HCT116 (cell line): ENCODE measurements at regions not wholly inside any gene's neighbourhood (a gene's known extent, or its start where the extent isn't known, plus 50 kb on each side); places are given as distances from the start of the nearest gene placed in this dataset.

Experiments
- EGR1 ChIP-seq: IDR thresholded peaks from 2 replicates; pipeline ENCODE4 v1.6.1; 2012; ENCODE audit warnings: low read depth
- TF ChIP-seq, protein P1 (sequence below), 3 experiments: fragments of 200-600 bp in 1 of 3; sonication (generic) in 1 of 3; IDR thresholded peaks in 2 of 3; conservative IDR thresholded peaks in 1 of 3; 2 replicates each; pipeline ENCODE4 v1.5.1; 2012 to 2017; ENCODE audit warnings: low read depth in 2 of 3, low read length in 2 of 3, antibody characterized with exemption in 1 of 3, borderline replicate concordance in 1 of 3, control low read depth in 1 of 3, mild to moderate bottlenecking in 1 of 3, mixed read lengths in 1 of 3, mixed run types in 1 of 3, moderate library complexity in 1 of 3; ENCODE audit not compliant: insufficient read depth in 1 of 3

- no peak for TF ChIP-seq EGR1
- TF ChIP-seq, protein P1, sequence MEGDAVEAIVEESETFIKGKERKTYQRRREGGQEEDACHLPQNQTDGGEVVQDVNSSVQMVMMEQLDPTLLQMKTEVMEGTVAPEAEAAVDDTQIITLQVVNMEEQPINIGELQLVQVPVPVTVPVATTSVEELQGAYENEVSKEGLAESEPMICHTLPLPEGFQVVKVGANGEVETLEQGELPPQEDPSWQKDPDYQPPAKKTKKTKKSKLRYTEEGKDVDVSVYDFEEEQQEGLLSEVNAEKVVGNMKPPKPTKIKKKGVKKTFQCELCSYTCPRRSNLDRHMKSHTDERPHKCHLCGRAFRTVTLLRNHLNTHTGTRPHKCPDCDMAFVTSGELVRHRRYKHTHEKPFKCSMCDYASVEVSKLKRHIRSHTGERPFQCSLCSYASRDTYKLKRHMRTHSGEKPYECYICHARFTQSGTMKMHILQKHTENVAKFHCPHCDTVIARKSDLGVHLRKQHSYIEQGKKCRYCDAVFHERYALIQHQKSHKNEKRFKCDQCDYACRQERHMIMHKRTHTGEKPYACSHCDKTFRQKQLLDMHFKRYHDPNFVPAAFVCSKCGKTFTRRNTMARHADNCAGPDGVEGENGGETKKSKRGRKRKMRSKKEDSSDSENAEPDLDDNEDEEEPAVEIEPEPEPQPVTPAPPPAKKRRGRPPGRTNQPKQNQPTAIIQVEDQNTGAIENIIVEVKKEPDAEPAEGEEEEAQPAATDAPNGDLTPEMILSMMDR (IDR thresholded peaks at IDR 0.05 in 2 of 3, conservative IDR thresholded peaks at IDR 0.05 in 1 of 3; ENCODE audit: borderline replicate concordance in 1 of 3, insufficient read depth in 1 of 3, low read depth in 2 of 3, low read length in 2 of 3) = no peak
Observed at GRCh38 chr6:92534109-92534508, 885.2 kb downstream of the EPHA7 start.
